ENCODE measurements at regions not wholly inside any gene's neighbourhood (a gene's known extent, or its start where the extent isn't known, plus 50 kb on each side); places are given as distances from the start of the nearest gene placed in this dataset.

DNA sequence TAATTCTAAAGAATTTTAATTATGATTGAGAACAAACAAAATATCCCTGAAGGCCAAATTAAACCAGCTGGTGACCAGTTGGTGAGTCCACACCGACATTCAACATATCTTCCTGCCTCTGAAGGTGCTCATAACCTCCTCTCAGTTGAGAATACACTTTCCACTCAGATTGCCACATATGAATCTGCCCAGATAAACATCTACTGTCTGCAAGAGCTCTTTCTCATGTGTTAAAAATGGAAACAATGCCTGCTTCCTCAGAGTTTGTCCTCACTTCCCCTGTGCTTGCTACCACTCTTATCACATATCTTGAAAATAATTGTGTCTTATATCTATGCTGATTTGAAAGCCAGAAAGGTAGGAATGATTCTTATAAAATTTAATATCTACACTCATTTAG, 177.7 kb upstream of the GULP1 start:
- TF ChIP-seq, protein P1, sequence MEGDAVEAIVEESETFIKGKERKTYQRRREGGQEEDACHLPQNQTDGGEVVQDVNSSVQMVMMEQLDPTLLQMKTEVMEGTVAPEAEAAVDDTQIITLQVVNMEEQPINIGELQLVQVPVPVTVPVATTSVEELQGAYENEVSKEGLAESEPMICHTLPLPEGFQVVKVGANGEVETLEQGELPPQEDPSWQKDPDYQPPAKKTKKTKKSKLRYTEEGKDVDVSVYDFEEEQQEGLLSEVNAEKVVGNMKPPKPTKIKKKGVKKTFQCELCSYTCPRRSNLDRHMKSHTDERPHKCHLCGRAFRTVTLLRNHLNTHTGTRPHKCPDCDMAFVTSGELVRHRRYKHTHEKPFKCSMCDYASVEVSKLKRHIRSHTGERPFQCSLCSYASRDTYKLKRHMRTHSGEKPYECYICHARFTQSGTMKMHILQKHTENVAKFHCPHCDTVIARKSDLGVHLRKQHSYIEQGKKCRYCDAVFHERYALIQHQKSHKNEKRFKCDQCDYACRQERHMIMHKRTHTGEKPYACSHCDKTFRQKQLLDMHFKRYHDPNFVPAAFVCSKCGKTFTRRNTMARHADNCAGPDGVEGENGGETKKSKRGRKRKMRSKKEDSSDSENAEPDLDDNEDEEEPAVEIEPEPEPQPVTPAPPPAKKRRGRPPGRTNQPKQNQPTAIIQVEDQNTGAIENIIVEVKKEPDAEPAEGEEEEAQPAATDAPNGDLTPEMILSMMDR (conservative IDR thresholded peaks at IDR 0.05) = no peak
- no peak for TF ChIP-seq ZFX (IDR thresholded peaks at IDR 0.05)
